Caco-2 (cell line): ENCODE measurements at regions not wholly inside any gene's neighbourhood (a gene's known extent, or its start where the extent isn't known, plus 50 kb on each side); places are given as distances from the start of the nearest gene placed in this dataset.

Experiments used
- BruUV-seq: library from RNA; stranded (reverse); fragments of 400-500 nt; replicated peaks from 2 replicates; lab custom pipeline; 2021; lab: Mats Ljungman, UMichigan
- CTCF ChIA-PET: fragments of 300-600 bp; sonication (Branson Sonifier 250); formaldehyde crosslinking; loops from one replicate; lab custom pipeline; 2022; ENCODE audit warnings: antibody characterized with exemption; lab: Charles Lee
- POLR2A ChIA-PET: fragments of 300-600 bp; sonication (Branson Sonifier 250); formaldehyde crosslinking; loops from one replicate; lab custom pipeline; 2022; ENCODE audit warnings: antibody characterized with exemption; lab: Charles Lee
- DNase-seq, 2 experiments: peaks; one replicate each; pipeline versions ENCODE4 v3.0.0 to v3.0.0-alpha.2; 2020 to 2022
- H3K27me3 ChIP-seq: replicated peaks from 2 replicates; pipeline ENCODE4 v1.6.0; 2011; ENCODE audit warnings: low read length; ENCODE audit not compliant: control insufficient read depth, insufficient read depth
- H3K36me3 ChIP-seq: 2 replicates; pipeline ENCODE4 v1.5.1; 2011; ENCODE audit warnings: low read length; ENCODE audit not compliant: control insufficient read depth, insufficient read depth
- H3K4me1 ChIP-seq: fragments of 250-450 bp; sonication (Bioruptor Pico); 2 replicates; pipeline ENCODE4 v1.5.1; 2020; ENCODE audit warnings: mild to moderate bottlenecking
- H3K4me3 ChIP-seq: 2 replicates; pipeline ENCODE4 v1.5.1; 2011; ENCODE audit warnings: low read depth, mild to moderate bottlenecking, control low read depth, low read length
- H3K9me3 ChIP-seq: fragments of 250-450 bp; sonication (Bioruptor Pico); 2 replicates; pipeline ENCODE4 v1.5.1; 2020; ENCODE audit warnings: mild to moderate bottlenecking, moderate library complexity
- H3K27ac Mint-ChIP-seq: one replicate; pipeline ENCODE4 v1.8.0; 2022; ENCODE audit warnings: mixed read lengths; ENCODE audit not compliant: unreplicated experiment
- H3K27me3 Mint-ChIP-seq: one replicate; pipeline ENCODE4 v1.8.0; 2022; ENCODE audit warnings: mixed read lengths; ENCODE audit not compliant: insufficient read depth, unreplicated experiment
- H3K36me3 Mint-ChIP-seq: one replicate; pipeline ENCODE4 v1.8.0; 2022; ENCODE audit warnings: mild to moderate bottlenecking, mixed read lengths; ENCODE audit not compliant: insufficient read depth, unreplicated experiment
- H3K4me1 Mint-ChIP-seq: one replicate; pipeline ENCODE4 v1.8.0; 2022; ENCODE audit warnings: low read depth, mixed read lengths; ENCODE audit not compliant: unreplicated experiment
- H3K4me3 Mint-ChIP-seq: one replicate; pipeline ENCODE4 v1.8.0; 2022; ENCODE audit warnings: mild to moderate bottlenecking, moderate library complexity, mixed read lengths; ENCODE audit not compliant: unreplicated experiment
- H3K9me3 Mint-ChIP-seq: one replicate; pipeline ENCODE4 v1.8.0; 2022; ENCODE audit warnings: mixed read lengths; ENCODE audit not compliant: unreplicated experiment
- intact Hi-C: fragments of 100-400 bp; cut with micrococcal nuclease; formaldehyde crosslinking; loops from one replicate; pipeline ENCODE4 v1.10.0; 2022; ENCODE audit not compliant: unreplicated experiment
- TF ChIP-seq, protein P1 (sequence below), 2 experiments: fragments of 200-600 bp in 1 of 2; IDR thresholded peaks; 1 replicate in 1 of 2; 2 replicates in 1 of 2; pipeline versions ENCODE4 v1.5.1 to v1.8.0; 2011 to 2022; ENCODE audit warnings: antibody characterized with exemption in 1 of 2, control low read depth in 1 of 2, inconsistent platforms in 1 of 2, low read depth in 1 of 2, low read length in 1 of 2, mild to moderate bottlenecking in 1 of 2, moderate library complexity in 1 of 2; ENCODE audit not compliant: insufficient read depth in 1 of 2, severe bottlenecking in 1 of 2, unreplicated experiment in 1 of 2

DNA sequence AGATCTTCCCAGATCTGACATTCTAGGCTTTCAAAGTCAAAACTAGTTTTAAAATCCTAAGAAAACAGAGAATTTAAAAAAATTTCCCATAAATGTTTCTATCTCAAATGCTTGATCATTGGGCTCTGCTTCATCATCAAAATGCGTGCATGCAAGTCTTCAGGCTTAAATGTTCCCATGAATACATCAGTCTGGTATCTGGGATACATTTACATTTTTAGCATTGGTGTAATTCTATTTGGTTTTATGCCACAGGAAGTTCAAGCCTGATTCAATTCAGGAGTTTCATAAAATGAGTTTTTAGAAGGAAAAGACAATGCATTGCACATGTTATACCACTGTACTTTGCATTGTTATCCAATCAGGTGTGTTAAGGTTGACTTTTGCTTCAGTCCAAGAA lies 336.4 kb downstream of the PCNX1 start:
- Mint-ChIP-seq H3K27ac (no peak overlapping the region), H3K4me3 (no peak overlapping the region), H3K36me3 (no peaks in the 10 kb centered on the region), H3K4me1 (peaks cover 18% of the 10 kb centered on the region), H3K27me3 (no peaks in the 10 kb centered on the region), H3K9me3 (no peaks in the 10 kb centered on the region)
- no peak for DNase-seq
- ChIA-PET CTCF (no interaction called here), POLR2A (no interaction called here)
- TF ChIP-seq, protein P1, sequence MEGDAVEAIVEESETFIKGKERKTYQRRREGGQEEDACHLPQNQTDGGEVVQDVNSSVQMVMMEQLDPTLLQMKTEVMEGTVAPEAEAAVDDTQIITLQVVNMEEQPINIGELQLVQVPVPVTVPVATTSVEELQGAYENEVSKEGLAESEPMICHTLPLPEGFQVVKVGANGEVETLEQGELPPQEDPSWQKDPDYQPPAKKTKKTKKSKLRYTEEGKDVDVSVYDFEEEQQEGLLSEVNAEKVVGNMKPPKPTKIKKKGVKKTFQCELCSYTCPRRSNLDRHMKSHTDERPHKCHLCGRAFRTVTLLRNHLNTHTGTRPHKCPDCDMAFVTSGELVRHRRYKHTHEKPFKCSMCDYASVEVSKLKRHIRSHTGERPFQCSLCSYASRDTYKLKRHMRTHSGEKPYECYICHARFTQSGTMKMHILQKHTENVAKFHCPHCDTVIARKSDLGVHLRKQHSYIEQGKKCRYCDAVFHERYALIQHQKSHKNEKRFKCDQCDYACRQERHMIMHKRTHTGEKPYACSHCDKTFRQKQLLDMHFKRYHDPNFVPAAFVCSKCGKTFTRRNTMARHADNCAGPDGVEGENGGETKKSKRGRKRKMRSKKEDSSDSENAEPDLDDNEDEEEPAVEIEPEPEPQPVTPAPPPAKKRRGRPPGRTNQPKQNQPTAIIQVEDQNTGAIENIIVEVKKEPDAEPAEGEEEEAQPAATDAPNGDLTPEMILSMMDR (IDR thresholded peaks at IDR 0.05; ENCODE audit: insufficient read depth in 1 of 2, low read depth in 1 of 2, low read length in 1 of 2, severe bottlenecking in 1 of 2, unreplicated experiment in 1 of 2) = no peak
- peaks cover 23% of the 10 kb centered on the region for H3K4me1 ChIP-seq
- no peak overlapping the region for H3K4me3 ChIP-seq
- intact Hi-C loops = no loop called here
- no peaks in the 10 kb centered on the region for H3K27me3 ChIP-seq
- BruUV-seq = no TSS peak
- 0 out of 2 replicates have a peak, but pooled peaks cover 8% of the 10 kb centered on the region for H3K9me3 ChIP-seq
- no peaks in the 10 kb centered on the region for H3K36me3 ChIP-seq

DNA sequence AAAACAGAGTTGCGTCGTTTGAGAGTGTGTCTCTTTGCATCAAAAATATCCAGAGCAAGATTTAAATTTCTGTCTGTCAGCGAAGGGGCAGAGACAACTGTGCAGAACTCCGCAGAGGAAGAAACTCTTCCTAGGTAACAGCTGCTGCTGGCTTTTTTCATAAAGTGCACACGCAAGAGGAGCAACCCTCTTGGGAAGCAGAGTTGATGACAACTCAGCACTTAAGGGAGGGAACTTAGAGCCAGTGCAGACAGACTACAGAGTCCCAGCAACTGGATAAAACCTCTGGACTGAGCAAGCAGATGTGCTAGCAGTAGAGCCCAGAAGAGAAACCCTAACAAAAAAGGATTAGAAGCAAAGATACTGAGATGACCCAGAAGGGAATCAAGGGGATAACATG lies 337.1 kb downstream of the PCNX1 start:
- Mint-ChIP-seq H3K9me3 (no peaks in the 10 kb centered on the region), H3K27ac (no peak overlapping the region), H3K27me3 (no peaks in the 10 kb centered on the region), H3K4me3 (no peak overlapping the region), H3K4me1 (peaks cover 19% of the 10 kb centered on the region), H3K36me3 (no peaks in the 10 kb centered on the region)
- CTCF ChIA-PET = no interaction called here
- POLR2A ChIA-PET = no interaction called here
- peaks cover 29% of the 10 kb centered on the region for H3K4me1 ChIP-seq
- H3K27me3 ChIP-seq = no peaks in the 10 kb centered on the region
- H3K36me3 ChIP-seq = no peaks in the 10 kb centered on the region
- no peak overlapping the region for H3K4me3 ChIP-seq
- TF ChIP-seq, protein P1 (IDR thresholded peaks at IDR 0.05; ENCODE audit: insufficient read depth in 1 of 2, low read depth in 1 of 2, low read length in 1 of 2, severe bottlenecking in 1 of 2, unreplicated experiment in 1 of 2) = no peak
- intact Hi-C loops = no loop called here
- no TSS peak for BruUV-seq
- DNase-seq = no peak
- 0 out of 2 replicates have a peak, but pooled peaks cover 8% of the 10 kb centered on the region for H3K9me3 ChIP-seq

DNA sequence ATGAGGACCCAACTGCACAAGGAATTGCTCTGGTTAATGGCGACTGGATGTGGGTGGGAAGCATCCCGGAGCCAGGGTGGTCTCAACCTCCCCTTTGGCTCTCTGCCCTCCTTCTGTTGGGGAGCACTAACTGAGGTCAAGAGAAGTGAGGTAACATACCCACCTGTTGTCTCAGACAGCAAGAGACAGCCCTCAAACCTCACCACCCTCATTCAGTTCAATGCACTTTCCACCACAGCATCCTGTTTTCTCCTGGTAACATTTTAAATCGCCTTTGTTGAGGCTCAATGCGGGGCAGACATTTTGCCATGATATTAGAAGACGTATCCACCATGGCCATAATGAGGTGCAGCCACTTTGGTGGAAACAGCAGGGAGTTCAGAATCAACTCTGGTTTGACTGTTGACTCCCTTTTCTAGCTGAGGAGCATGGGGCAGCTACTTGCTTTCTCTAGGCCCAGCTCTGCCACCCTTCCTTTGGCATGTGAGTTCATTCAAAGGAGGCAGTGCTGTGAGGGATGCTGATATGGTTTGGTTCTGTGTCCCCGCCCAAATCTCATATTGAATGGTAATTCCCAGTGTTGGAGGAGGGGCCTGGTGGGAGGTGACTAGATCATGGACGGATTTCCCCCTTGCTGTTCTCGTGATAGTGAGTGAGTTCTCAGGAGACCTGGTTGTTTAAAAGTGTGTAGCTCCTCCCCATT lies 338.6 kb downstream of the PCNX1 start:
- H3K36me3 ChIP-seq = no peaks in the 10 kb centered on the region
- peaks cover 13% of the 10 kb centered on the region for H3K9me3 Mint-ChIP-seq
- intact Hi-C loops = no loop called here
- H3K36me3 Mint-ChIP-seq = no peaks in the 10 kb centered on the region
- DNase-seq = no peak
- ChIA-PET CTCF (no interaction called here), POLR2A (no interaction called here)
- TF ChIP-seq, protein P1 (IDR thresholded peaks at IDR 0.05; ENCODE audit: insufficient read depth in 1 of 2, low read depth in 1 of 2, low read length in 1 of 2, severe bottlenecking in 1 of 2, unreplicated experiment in 1 of 2) = no peak
- H3K4me1 ChIP-seq = peaks cover 24% of the 10 kb centered on the region
- 0 out of 2 replicates have a peak, but pooled peaks cover 8% of the 10 kb centered on the region for H3K9me3 ChIP-seq
- peaks cover 18% of the 10 kb centered on the region for H3K4me1 Mint-ChIP-seq
- H3K27ac Mint-ChIP-seq = no peak overlapping the region
- no peaks in the 10 kb centered on the region for H3K27me3 ChIP-seq
- no peak overlapping the region for H3K4me3 ChIP-seq
- no TSS peak for BruUV-seq
- H3K27me3 Mint-ChIP-seq = no peaks in the 10 kb centered on the region
- H3K4me3 Mint-ChIP-seq = no peak overlapping the region
